SIG-M5 (cell line): ENCODE measurements at regions not wholly inside any gene's neighbourhood (a gene's known extent, or its start where the extent isn't known, plus 50 kb on each side); places are given as distances from the start of the nearest gene placed in this dataset.

Experiments used
- DNase-seq: peaks from one replicate; lab custom pipeline; 2025; lab: John Stamatoyannopoulos, UW

- DNase-seq: no peak
Measured at GRCh38 chr2:8256905-8257304, 425.0 kb upstream of the ID2 start.

DNA sequence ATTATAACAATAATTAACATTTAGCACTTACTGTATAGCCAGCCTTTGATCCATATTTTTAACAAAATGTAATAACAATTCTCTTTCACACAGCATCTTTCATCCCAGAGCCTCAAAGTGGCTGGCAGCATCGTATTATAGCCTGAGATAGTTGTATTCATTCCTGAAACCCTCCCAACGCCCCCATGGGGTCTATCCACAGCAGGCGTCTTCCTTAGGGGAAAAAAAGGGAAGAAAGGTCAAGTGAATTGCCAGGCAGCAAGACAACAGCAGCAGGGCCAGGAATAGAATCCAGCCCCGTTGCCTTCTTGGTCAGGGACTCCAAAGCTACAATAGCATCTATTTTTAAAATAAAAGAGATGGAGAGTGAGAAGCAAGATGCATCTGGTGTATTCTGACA is 424.4 kb upstream of the ID2 start:
- no peak for DNase-seq

GRCh38 chr2:8258406-8258805 is 423.4 kb upstream of the ID2 start:
- DNase-seq: no peak

DNA sequence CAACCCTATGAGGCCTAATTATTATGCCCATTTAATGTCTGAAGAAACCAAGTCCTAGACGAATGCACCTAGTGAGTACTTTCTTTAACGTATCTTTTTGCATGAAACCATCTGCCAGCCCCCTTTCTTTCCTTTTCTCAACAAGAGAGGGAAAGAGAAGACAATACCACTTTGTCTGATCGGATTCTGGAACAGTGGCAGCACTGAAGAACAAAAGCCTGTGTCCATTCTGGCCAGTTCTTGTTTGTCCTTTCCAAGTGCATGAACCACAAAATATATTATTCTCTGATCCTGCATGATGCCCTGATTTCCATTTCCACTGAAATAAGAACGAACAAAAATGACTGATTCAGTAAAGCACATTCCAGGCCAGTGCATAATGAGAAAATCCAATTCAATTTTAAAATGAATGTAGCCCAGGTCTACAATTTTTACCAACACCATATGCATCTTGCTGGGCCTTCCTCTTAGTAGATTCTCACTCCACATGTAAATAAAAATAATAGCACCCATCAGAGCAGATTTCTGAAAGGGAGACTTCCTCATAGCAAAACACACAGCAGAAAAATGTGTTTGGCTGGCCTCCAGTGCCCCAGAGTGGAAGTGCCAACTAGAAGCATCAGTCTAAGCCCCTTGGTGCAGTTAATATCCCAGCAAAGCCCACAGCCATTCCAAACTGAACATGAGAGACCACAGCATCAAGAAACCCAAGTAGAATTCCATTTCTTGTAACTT is 422.6 kb upstream of the ID2 start:
- DNase-seq: no peak

GRCh38 chr2:8259841-8260178 is 422.0 kb upstream of the ID2 start:
- DNase-seq: no peak

- no peak for DNase-seq
Measured at GRCh38 chr2:8260213-8260612, 421.6 kb upstream of the ID2 start.

DNA sequence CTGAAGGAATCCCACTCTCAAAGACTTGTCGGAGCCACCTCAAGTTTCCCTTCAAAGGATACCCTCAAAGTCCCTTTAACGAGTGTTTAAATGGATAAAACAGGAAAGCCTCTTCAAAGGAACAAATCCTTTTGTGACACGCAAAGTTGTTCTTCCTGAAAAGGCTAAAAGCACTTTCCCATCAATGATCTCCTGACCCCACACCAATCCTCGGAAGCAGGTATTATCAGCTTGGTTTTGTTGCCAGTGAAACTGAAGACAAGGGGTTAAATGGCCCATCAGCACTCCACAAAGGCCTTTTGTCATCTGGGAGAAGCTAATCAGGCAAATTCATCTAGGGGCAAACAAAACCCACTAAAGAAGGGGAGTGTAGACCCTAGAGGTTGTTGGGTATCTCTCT is 418.0 kb upstream of the ID2 start:
- no peak for DNase-seq

DNA sequence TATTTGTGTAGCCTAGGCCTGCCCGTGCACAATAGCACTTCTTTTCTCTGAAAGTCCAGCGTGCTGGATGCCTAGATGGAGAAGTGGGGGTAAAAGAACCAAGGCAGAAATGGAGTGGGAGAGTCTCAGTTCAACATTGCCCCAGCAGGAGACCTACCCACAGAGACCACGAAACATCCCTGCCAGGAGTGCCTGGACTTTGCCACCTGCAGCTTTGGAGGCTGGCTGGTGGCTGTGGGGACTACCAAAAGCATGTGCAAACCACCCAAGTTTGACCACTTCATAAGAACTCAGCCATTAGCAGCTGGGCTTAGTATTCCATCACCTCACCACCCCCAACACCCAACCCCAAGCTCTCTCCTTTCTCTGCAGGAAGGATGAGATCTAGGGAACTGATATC is 416.9 kb upstream of the ID2 start:
- DNase-seq: no peak

- DNase-seq: no peak
Measured at GRCh38 chr2:8265476-8266226, 416.2 kb upstream of the ID2 start.

DNA sequence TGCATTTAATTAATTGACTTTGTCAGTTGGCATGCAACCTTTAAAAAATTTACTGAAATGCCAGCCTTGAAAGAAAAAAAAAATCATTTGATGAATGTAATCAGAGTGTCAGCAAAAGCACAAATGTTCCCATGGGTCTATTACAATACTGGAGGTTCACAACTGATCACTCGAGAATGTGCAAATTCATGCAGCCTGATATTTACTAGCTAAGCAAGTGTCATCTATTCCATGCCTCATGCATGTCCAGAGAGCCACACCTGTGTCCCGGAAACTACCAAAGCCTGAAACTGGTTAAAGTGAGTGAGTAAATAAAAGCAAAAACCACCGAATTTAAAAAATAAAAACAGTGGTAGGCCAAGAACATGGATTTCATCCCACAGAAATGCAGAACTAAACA is 415.3 kb upstream of the ID2 start:
- no peak for DNase-seq

DNA sequence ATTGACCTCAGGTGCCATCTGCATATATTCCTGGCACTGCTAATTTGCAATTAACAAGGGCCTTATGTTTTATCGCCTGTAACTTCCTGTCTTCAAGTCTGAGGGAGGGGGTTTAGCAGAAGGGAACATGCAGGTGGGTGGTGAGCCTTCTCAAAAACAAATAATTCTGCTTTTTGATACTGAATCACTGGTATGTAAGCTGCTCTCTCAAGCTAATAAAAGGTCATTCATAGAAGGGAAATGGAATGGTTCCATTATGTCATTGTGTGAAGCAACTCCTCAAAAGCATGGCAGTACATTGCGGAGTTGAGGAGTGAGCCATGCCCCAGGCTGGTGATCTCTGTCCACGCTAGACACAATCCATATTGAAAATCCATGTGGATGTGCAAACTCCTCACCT is 414.8 kb upstream of the ID2 start:
- no peak for DNase-seq

DNA sequence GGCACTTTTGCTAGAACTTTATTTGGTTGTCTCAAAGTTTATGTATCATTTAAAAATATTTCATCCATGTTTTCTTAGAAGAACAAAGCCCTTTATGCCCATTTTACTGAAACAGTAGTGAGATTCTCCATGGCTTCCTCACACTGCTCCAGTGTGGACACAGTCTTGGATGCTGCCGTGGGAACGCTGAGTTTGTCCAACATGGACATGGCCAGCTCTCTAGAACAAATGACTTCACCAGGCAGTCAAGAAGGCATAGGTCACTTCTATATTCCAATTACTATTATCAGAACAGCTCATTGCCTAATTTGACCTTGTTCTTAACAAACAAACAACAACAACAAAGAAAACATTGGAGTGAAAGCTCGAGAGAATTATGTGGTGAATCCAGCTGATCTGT is 414.1 kb upstream of the ID2 start:
- DNase-seq: no peak

- DNase-seq: no peak
Measured at GRCh38 chr2:8268172-8268783, 413.6 kb upstream of the ID2 start.

GRCh38 chr2:8270699-8271098 is 411.2 kb upstream of the ID2 start:
- no peak for DNase-seq

DNA sequence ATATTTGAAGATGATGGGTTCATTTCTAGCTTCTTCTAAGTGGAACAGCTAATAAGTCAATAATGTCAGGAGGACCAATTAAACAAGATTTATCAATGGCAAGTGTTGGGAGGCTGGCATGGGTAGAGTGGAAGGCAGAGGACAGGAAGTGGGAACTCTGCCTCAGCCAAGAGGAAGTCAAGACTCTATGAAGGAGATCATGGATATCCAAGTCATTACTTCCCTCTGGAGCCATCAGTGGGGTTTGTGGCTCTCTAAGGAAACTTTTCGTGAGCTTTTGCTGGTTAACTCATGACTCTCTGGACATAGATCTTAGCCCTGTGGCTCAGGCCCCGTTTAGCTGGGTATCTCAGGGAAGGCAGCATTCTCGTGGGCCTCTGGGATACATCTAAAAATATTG is 410.4 kb upstream of the ID2 start:
- DNase-seq: no peak

GRCh38 chr2:8276026-8276425 is 405.8 kb upstream of the ID2 start:
- no peak for DNase-seq

GRCh38 chr2:8277921-8278571 is 403.8 kb upstream of the ID2 start:
- DNase-seq: no peak

- DNase-seq: no peak
Measured at GRCh38 chr2:8278709-8279354, 403.0 kb upstream of the ID2 start.

DNA sequence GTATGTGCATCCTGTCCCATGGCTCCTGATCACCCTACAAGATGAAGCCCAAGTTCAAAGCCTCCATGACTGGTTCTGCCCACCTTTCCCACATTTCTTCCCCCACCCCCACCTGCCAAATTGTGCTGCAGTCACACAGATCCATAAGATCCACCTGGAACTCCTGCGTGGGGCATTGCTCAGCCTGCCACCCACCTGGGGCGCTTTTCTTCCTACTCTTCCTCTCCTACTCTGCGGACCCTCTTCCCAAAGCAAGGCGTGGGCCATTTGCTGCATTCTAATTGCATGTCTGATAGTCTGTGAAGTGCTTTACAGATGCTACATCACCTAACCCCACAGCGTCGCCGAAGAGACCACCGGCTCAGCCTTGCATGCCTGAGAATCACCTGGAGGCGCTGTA is 402.4 kb upstream of the ID2 start:
- no peak for DNase-seq

GRCh38 chr2:8281234-8281633 is 400.6 kb upstream of the ID2 start:
- no peak for DNase-seq

- no peak for DNase-seq
Measured at GRCh38 chr2:8281950-8282857, 399.7 kb upstream of the ID2 start.
